ENCODE measurements at regions not wholly inside any gene's neighbourhood (a gene's known extent, or its start where the extent isn't known, plus 50 kb on each side); places are given as distances from the start of the nearest gene placed in this dataset.

GRCh38 chr15:89404023-89404422 is 69.4 kb upstream of the POLG start:
- Mint-ChIP-seq H3K27ac (no peak overlapping the region), H3K4me1 (ENCODE audit: low read depth) (peaks cover 38% of the 10 kb centered on the region), H3K4me3 (no peak overlapping the region), H3K36me3 (ENCODE audit: low read depth) (peaks cover 4% of the 10 kb centered on the region), H3K27me3 (ENCODE audit: low read depth) (peaks cover 86% of the 10 kb centered on the region), H3K9me3 (no peaks in the 10 kb centered on the region)

GRCh38 chr15:89402518-89402805 is 67.8 kb upstream of the POLG start:
- H3K27ac Mint-ChIP-seq, result no peak overlapping the region

GRCh38 chr15:89401631-89402517 is 67.2 kb upstream of the POLG start:
- H3K27ac Mint-ChIP-seq, result peak overlapping the region; percentile 14
- no peaks in the 10 kb centered on the region for H3K9me3 Mint-ChIP-seq
- H3K4me3 Mint-ChIP-seq, result peak overlapping the region; percentile 48
- peaks cover 3% of the 10 kb centered on the region for H3K36me3 Mint-ChIP-seq (ENCODE audit: low read depth)
- peaks cover 28% of the 10 kb centered on the region for H3K4me1 Mint-ChIP-seq (ENCODE audit: low read depth)
- H3K27me3 Mint-ChIP-seq (ENCODE audit: low read depth), result peaks cover 86% of the 10 kb centered on the region

More at GRCh38 chr15:89402518-89402805, 67.8 kb upstream of the POLG start:
- Mint-ChIP-seq H3K9me3 (no peaks in the 10 kb centered on the region), H3K4me1 (ENCODE audit: low read depth) (peaks cover 30% of the 10 kb centered on the region), H3K27me3 (ENCODE audit: low read depth) (peaks cover 86% of the 10 kb centered on the region), H3K36me3 (ENCODE audit: low read depth) (peaks cover 3% of the 10 kb centered on the region), H3K4me3 (no peak overlapping the region)

GRCh38 chr15:89400782-89401545 is 66.3 kb upstream of the POLG start:
- peak overlapping the region; percentile 73 for H3K4me3 Mint-ChIP-seq
- no peaks in the 10 kb centered on the region for H3K9me3 Mint-ChIP-seq
- H3K36me3 Mint-ChIP-seq (ENCODE audit: low read depth), result peaks cover 3% of the 10 kb centered on the region
- H3K27me3 Mint-ChIP-seq (ENCODE audit: low read depth), result peaks cover 84% of the 10 kb centered on the region
- H3K27ac Mint-ChIP-seq, result no peak overlapping the region
- H3K4me1 Mint-ChIP-seq (ENCODE audit: low read depth), result peaks cover 20% of the 10 kb centered on the region

GRCh38 chr15:89400116-89400781 is 65.6 kb upstream of the POLG start:
- Mint-ChIP-seq H3K4me1 (ENCODE audit: low read depth) (peaks cover 20% of the 10 kb centered on the region), H3K9me3 (no peaks in the 10 kb centered on the region), H3K27ac (no peak overlapping the region), H3K36me3 (ENCODE audit: low read depth) (peaks cover 3% of the 10 kb centered on the region), H3K4me3 (peak overlapping the region; percentile 73), H3K27me3 (ENCODE audit: low read depth) (peaks cover 76% of the 10 kb centered on the region)

GRCh38 chr15:89399238-89400115 is 64.9 kb upstream of the POLG start:
- Mint-ChIP-seq H3K4me3 (peak overlapping the region; percentile 77), H3K36me3 (ENCODE audit: low read depth) (peaks cover 3% of the 10 kb centered on the region), H3K4me1 (ENCODE audit: low read depth) (peaks cover 20% of the 10 kb centered on the region), H3K27ac (peak overlapping the region; percentile 55), H3K27me3 (ENCODE audit: low read depth) (peaks cover 75% of the 10 kb centered on the region), H3K9me3 (no peaks in the 10 kb centered on the region)

- Mint-ChIP-seq H3K9me3 (no peaks in the 10 kb centered on the region), H3K4me1 (ENCODE audit: low read depth) (peaks cover 20% of the 10 kb centered on the region), H3K36me3 (ENCODE audit: low read depth) (peaks cover 3% of the 10 kb centered on the region), H3K4me3 (peak overlapping the region; percentile 77), H3K27ac (no peak overlapping the region), H3K27me3 (ENCODE audit: low read depth) (peaks cover 72% of the 10 kb centered on the region)
Observed at GRCh38 chr15:89398896-89399237, 64.2 kb upstream of the POLG start.

GRCh38 chr15:89397653-89398023 is 63.0 kb upstream of the POLG start:
- peaks cover 70% of the 10 kb centered on the region for H3K27me3 Mint-ChIP-seq (ENCODE audit: low read depth)
- H3K36me3 Mint-ChIP-seq (ENCODE audit: low read depth), result peaks cover 3% of the 10 kb centered on the region
- no peak overlapping the region for H3K27ac Mint-ChIP-seq
- peaks cover 17% of the 10 kb centered on the region for H3K4me1 Mint-ChIP-seq (ENCODE audit: low read depth)
- H3K4me3 Mint-ChIP-seq, result no peak overlapping the region
- H3K9me3 Mint-ChIP-seq, result no peaks in the 10 kb centered on the region

- Mint-ChIP-seq H3K36me3 (ENCODE audit: low read depth) (peaks cover 2% of the 10 kb centered on the region), H3K27ac (no peak overlapping the region), H3K27me3 (ENCODE audit: low read depth) (peaks cover 70% of the 10 kb centered on the region), H3K4me1 (ENCODE audit: low read depth) (peaks cover 12% of the 10 kb centered on the region), H3K4me3 (no peak overlapping the region), H3K9me3 (no peaks in the 10 kb centered on the region)
Observed at GRCh38 chr15:89396723-89397652, 62.4 kb upstream of the POLG start.

- no peak overlapping the region for H3K27ac Mint-ChIP-seq
- peaks cover 67% of the 10 kb centered on the region for H3K27me3 Mint-ChIP-seq (ENCODE audit: low read depth)
- no peak overlapping the region for H3K4me3 Mint-ChIP-seq
- H3K9me3 Mint-ChIP-seq, result no peaks in the 10 kb centered on the region
- H3K4me1 Mint-ChIP-seq (ENCODE audit: low read depth), result peaks cover 3% of the 10 kb centered on the region
- H3K36me3 Mint-ChIP-seq (ENCODE audit: low read depth), result no peaks in the 10 kb centered on the region
Observed at GRCh38 chr15:89395996-89396395, 61.4 kb upstream of the POLG start.

GRCh38 chr15:89395461-89395871 is 60.8 kb upstream of the POLG start:
- Mint-ChIP-seq H3K9me3 (no peaks in the 10 kb centered on the region), H3K4me3 (no peak overlapping the region), H3K36me3 (ENCODE audit: low read depth) (no peaks in the 10 kb centered on the region), H3K4me1 (ENCODE audit: low read depth) (peaks cover 3% of the 10 kb centered on the region), H3K27me3 (ENCODE audit: low read depth) (peaks cover 65% of the 10 kb centered on the region), H3K27ac (no peak overlapping the region)

- Mint-ChIP-seq H3K27me3 (ENCODE audit: low read depth) (peaks cover 64% of the 10 kb centered on the region), H3K4me1 (ENCODE audit: low read depth) (peaks cover 3% of the 10 kb centered on the region), H3K27ac (no peak overlapping the region), H3K9me3 (no peaks in the 10 kb centered on the region), H3K36me3 (ENCODE audit: low read depth) (no peaks in the 10 kb centered on the region), H3K4me3 (no peak overlapping the region)
Observed at GRCh38 chr15:89395031-89395430, 60.4 kb upstream of the POLG start.

GRCh38 chr15:89393056-89393455 is 58.4 kb upstream of the POLG start:
- Mint-ChIP-seq H3K9me3 (no peaks in the 10 kb centered on the region), H3K36me3 (ENCODE audit: low read depth) (no peaks in the 10 kb centered on the region), H3K4me1 (ENCODE audit: low read depth) (no peaks in the 10 kb centered on the region), H3K27ac (no peak overlapping the region), H3K4me3 (no peak overlapping the region), H3K27me3 (ENCODE audit: low read depth) (peaks cover 60% of the 10 kb centered on the region)

Measured in T-helper 1 cell treated with Interleukin-12 subunit alpha and Interleukin-12 subunit beta and Interleukin-4 antibody, amounts not matched to agents 30 μg/mL and 1 μg/mL, for 36 hours (primary cell).